ENCODE measurements at regions not wholly inside any gene's neighbourhood (a gene's known extent, or its start where the extent isn't known, plus 50 kb on each side); places are given as distances from the start of the nearest gene placed in this dataset.
"Not testable (repeated sequence)": the region's sequence is repeated elsewhere in the genome, so short reads cannot be mapped to it uniquely, and the experiment has no call there.

- TF ChIP-seq, protein P1, sequence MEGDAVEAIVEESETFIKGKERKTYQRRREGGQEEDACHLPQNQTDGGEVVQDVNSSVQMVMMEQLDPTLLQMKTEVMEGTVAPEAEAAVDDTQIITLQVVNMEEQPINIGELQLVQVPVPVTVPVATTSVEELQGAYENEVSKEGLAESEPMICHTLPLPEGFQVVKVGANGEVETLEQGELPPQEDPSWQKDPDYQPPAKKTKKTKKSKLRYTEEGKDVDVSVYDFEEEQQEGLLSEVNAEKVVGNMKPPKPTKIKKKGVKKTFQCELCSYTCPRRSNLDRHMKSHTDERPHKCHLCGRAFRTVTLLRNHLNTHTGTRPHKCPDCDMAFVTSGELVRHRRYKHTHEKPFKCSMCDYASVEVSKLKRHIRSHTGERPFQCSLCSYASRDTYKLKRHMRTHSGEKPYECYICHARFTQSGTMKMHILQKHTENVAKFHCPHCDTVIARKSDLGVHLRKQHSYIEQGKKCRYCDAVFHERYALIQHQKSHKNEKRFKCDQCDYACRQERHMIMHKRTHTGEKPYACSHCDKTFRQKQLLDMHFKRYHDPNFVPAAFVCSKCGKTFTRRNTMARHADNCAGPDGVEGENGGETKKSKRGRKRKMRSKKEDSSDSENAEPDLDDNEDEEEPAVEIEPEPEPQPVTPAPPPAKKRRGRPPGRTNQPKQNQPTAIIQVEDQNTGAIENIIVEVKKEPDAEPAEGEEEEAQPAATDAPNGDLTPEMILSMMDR (IDR thresholded peaks at IDR 0.05; ENCODE audit: borderline replicate concordance), result no peak
- Histone ChIP-seq H3K27me3 (ENCODE audit: low read depth) (no peaks in the 10 kb centered on the region), H3K36me3 (no peaks in the 10 kb centered on the region), H3K4me3 (no peak overlapping the region), H3K9me3 (replicated peaks) (no peaks in the 10 kb centered on the region), H3K27ac (replicated peaks) (no peak overlapping the region), H3K4me1 (no peaks in the 10 kb centered on the region)
- no peak for DNase-seq
- intact Hi-C loops (cut with micrococcal nuclease), result no loop called here
Observed at GRCh38 chr6:160804639-160805038, 102.6 kb downstream of the PLG start.

DNA sequence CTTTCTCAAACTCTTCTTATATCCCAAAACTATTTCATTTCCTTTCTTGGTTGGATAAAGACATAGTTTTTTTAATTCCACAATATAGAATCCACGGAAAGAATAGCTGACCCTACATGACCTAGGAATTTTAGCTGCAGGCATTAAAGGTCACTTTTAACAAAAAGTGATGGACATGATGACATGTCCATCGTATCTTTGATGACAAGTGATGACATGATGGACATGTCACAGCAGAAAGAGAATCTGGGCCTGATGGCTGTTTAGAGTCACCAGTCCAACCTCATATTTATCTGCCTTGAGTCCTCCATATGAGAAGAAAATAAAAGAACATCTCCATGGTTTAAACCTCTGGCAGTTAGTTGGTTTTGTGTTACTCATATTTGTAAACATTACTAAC is 106.2 kb downstream of the PLG start:
- no peaks in the 10 kb centered on the region for H3K4me1 ChIP-seq
- intact Hi-C loops (cut with micrococcal nuclease), result no loop called here
- no peaks in the 10 kb centered on the region for H3K36me3 ChIP-seq
- TF ChIP-seq, protein P1 (IDR thresholded peaks at IDR 0.05; ENCODE audit: borderline replicate concordance), result no peak
- H3K27ac ChIP-seq (replicated peaks), result no peak overlapping the region
- no peaks in the 10 kb centered on the region for H3K9me3 ChIP-seq (replicated peaks)
- H3K4me3 ChIP-seq, result no peak overlapping the region
- peaks cover 4% of the 10 kb centered on the region for H3K27me3 ChIP-seq (ENCODE audit: low read depth)
- DNase-seq, result no peak

DNA sequence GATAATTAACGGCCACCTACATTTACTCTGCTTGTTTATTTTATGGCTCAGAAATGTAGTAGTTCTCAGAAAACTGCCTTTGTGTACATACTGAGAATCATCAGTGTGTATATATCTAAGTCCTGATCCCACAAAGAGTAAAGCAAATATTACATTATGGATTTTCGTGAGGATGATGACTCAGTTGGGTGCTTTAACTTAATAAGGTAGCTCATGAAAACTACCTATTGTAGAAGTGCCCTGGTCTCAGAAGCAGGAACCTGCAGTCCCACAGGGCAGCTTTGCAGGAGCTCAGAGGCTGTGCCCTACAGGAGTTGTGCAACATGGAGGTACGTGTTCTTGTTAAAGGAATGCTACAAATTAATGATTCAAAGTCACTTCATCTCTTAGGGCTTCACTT is 108.2 kb downstream of the PLG start:
- TF ChIP-seq, protein P1 (IDR thresholded peaks at IDR 0.05; ENCODE audit: borderline replicate concordance), result no peak
- no peak for DNase-seq
- no peak overlapping the region for H3K4me3 ChIP-seq
- H3K4me1 ChIP-seq, result no peaks in the 10 kb centered on the region
- intact Hi-C loops (cut with micrococcal nuclease), result no loop called here
- no peaks in the 10 kb centered on the region for H3K9me3 ChIP-seq (replicated peaks)
- no peak overlapping the region for H3K27ac ChIP-seq (replicated peaks)
- no peaks in the 10 kb centered on the region for H3K36me3 ChIP-seq
- peaks cover 4% of the 10 kb centered on the region for H3K27me3 ChIP-seq (ENCODE audit: low read depth)

DNA sequence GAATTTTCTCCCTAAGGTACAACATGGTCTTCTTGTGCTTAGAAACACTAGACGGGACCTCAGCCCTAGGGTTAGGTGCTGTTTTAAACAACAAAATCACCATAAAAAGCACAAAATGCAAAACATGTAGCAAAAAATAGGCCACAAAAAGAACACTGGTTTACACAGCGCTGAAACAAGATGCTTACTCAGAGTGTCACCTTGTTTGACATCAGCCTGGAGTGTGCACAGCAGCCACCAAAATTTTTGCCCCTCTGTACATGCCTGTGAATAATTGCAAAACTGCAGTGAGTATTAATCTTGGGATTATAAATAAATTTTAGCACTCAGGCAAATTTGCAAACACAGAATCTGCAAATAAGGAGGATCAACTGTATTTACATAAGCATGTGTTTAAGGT is 110.1 kb downstream of the PLG start:
- DNase-seq, result no peak
- Histone ChIP-seq H3K4me3 (no peak overlapping the region), H3K27me3 (ENCODE audit: low read depth) (peaks cover 4% of the 10 kb centered on the region), H3K9me3 (replicated peaks) (no peaks in the 10 kb centered on the region), H3K4me1 (no peaks in the 10 kb centered on the region), H3K27ac (replicated peaks) (no peak overlapping the region), H3K36me3 (no peaks in the 10 kb centered on the region)
- TF ChIP-seq, protein P1 (IDR thresholded peaks at IDR 0.05; ENCODE audit: borderline replicate concordance), result no peak
- intact Hi-C loops (cut with micrococcal nuclease), result no loop called here

GRCh38 chr6:160818934-160819333 is 116.9 kb downstream of the PLG start:
- Histone ChIP-seq H3K27me3 (ENCODE audit: low read depth) (no peaks in the 10 kb centered on the region), H3K36me3 (no peaks in the 10 kb centered on the region), H3K4me3 (no peak overlapping the region), H3K27ac (replicated peaks) (no peak overlapping the region), H3K9me3 (replicated peaks) (peaks cover 34% of the 10 kb centered on the region), H3K4me1 (no peaks in the 10 kb centered on the region)
- intact Hi-C loops (cut with micrococcal nuclease), result no loop called here
- TF ChIP-seq, protein P1 (IDR thresholded peaks at IDR 0.05; ENCODE audit: borderline replicate concordance), result no peak
- DNase-seq, result no peak

DNA sequence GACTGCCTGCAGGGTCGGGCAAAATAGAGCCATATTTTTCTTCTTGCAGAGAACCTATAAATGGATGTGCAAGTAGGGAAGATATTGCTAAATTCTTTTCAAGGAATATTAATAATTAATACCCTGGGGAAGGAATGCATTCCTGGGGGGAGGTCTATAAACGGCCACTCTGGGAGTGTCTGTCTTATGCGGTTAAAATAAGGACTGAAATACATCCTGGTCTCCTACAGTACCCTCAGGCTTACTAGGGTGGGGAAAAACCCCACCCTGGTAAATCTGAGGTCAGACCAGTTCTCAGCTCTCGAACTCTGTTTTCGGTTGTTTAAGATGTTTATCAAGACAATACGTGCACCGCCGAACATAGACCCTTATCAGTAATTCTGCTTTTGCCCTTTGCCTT is 118.6 kb downstream of the PLG start:
- DNase-seq; intact Hi-C loops (cut with micrococcal nuclease): not testable (repeated sequence)

More for the DNA sequence above, 118.6 kb downstream of the PLG start:
- H3K4me1 ChIP-seq; H3K4me3 ChIP-seq; H3K36me3 ChIP-seq; H3K27me3 ChIP-seq (ENCODE audit: low read depth); H3K27ac ChIP-seq (replicated peaks): not testable (repeated sequence)
- H3K9me3 ChIP-seq (replicated peaks), result peaks cover 34% of the 10 kb centered on the region

Measured in left ventricle myocardium inferior (tissue), 1 donor.